Keratinocyte (primary cell): ENCODE measurements at regions not wholly inside any gene's neighbourhood (a gene's known extent, or its start where the extent isn't known, plus 50 kb on each side); places are given as distances from the start of the nearest gene placed in this dataset.

Experiments
- DNase-seq: peaks from one replicate; pipeline ENCODE4 v3.0.0-alpha.2; 2011; ENCODE audit warnings: low read depth, missing footprints, low spot score
- FAIRE-seq: peaks from 2 replicates; lab custom pipeline; 2011; peaks lifted over from hg19 to GRCh38; lab: Jason Lieb, UNC
- H2AFZ ChIP-seq: 2 replicates; pipeline ENCODE4 v1.6.0; 2012; ENCODE audit warnings: low read length, control low read depth, inconsistent platforms; ENCODE audit not compliant: control insufficient read depth
- H3K27ac ChIP-seq: 2 replicates; pipeline ENCODE4 v1.5.1; 2011; ENCODE audit warnings: low read length; ENCODE audit not compliant: control insufficient read depth, insufficient read depth
- H3K27me3 ChIP-seq: 3 replicates; pipeline ENCODE4 v1.6.0; 2011; ENCODE audit warnings: low read length; ENCODE audit not compliant: control insufficient read depth, insufficient read depth; ENCODE audit errors: extremely low read depth
- H3K36me3 ChIP-seq, 2 experiments: 2 replicates in 1 of 2; 3 replicates in 1 of 2; pipeline ENCODE4 v1.5.1; 2011; ENCODE audit warnings: low read length in 2 of 2, mild to moderate bottlenecking in 1 of 2; ENCODE audit not compliant: control insufficient read depth in 2 of 2, insufficient read depth in 2 of 2; ENCODE audit errors: extremely low read depth in 1 of 2
- H3K4me1 ChIP-seq: 3 replicates; pipeline ENCODE4 v1.5.1; 2011; ENCODE audit warnings: low read length; ENCODE audit not compliant: control insufficient read depth, insufficient read depth; ENCODE audit errors: extremely low read depth
- H3K4me2 ChIP-seq: 3 replicates; pipeline ENCODE4 v1.6.0; 2011; ENCODE audit warnings: low read depth, low read length; ENCODE audit not compliant: control insufficient read depth, insufficient read depth; ENCODE audit errors: extremely low read depth
- H3K4me3 ChIP-seq, 3 experiments: fragments of 200-600 bp in 1 of 3; sonication (generic) in 1 of 3; 2 replicates in 2 of 3; 3 replicates in 1 of 3; pipeline ENCODE4 v1.5.1; 2011 to 2016; ENCODE audit warnings: low read length in 3 of 3, mild to moderate bottlenecking in 3 of 3, control low read depth in 2 of 3, inconsistent platforms in 1 of 3, low read depth in 1 of 3, mixed read lengths in 1 of 3, mixed run types in 1 of 3, moderate library complexity in 1 of 3; ENCODE audit not compliant: control insufficient read depth in 2 of 3, insufficient read depth in 2 of 3; ENCODE audit errors: extremely low read depth in 1 of 3
- H3K79me2 ChIP-seq: 2 replicates; pipeline ENCODE4 v1.6.0; 2012; ENCODE audit warnings: low read length; ENCODE audit not compliant: control insufficient read depth, insufficient read depth
- H3K9ac ChIP-seq: 3 replicates; pipeline ENCODE4 v1.6.0; 2011; ENCODE audit warnings: low read length; ENCODE audit not compliant: control insufficient read depth, insufficient read depth; ENCODE audit errors: extremely low read depth
- H3K9me1 ChIP-seq: 3 replicates; pipeline ENCODE4 v1.6.0; 2011; ENCODE audit warnings: low read length; ENCODE audit not compliant: control insufficient read depth, insufficient read depth; ENCODE audit errors: extremely low read depth
- H3K9me3 ChIP-seq: 2 replicates; pipeline ENCODE4 v1.5.1; 2012; ENCODE audit warnings: low read depth, low read length; ENCODE audit not compliant: control insufficient read depth
- H4K20me1 ChIP-seq: 3 replicates; pipeline ENCODE4 v1.6.0; 2011; ENCODE audit warnings: low read length; ENCODE audit not compliant: control insufficient read depth, insufficient read depth; ENCODE audit errors: extremely low read depth
- CTCF ChIP-seq, 3 experiments: IDR thresholded peaks in 1 of 3; conservative IDR thresholded peaks in 1 of 3; optimal IDR thresholded peaks in 1 of 3; 2 replicates in 2 of 3; 3 replicates in 1 of 3; pipeline versions ENCODE3 to v1.5.1; 2011; ENCODE audit warnings: low read length in 3 of 3, mild to moderate bottlenecking in 3 of 3, moderate library complexity in 2 of 3, control low read depth in 1 of 3, inconsistent platforms in 1 of 3; ENCODE audit not compliant: insufficient read depth in 2 of 3; ENCODE audit errors: extremely low read depth in 1 of 3
- EZH2 ChIP-seq: IDR thresholded peaks from one replicate; pipeline ENCODE4 v1.6.1; 2012; ENCODE audit warnings: inconsistent platforms, mild to moderate bottlenecking, low read length, moderate library complexity
- dilution Hi-C: fragments of 300-500 bp; cut with MboI; formaldehyde crosslinking; loops from one replicate; pipeline ENCODE4 v1.7.0; 2020; ENCODE audit warnings: low sequenced_read_pairs; ENCODE audit not compliant: extremely low pct_ligation_motif_present

- Histone ChIP-seq H3K4me2 (no peak overlapping the region), H3K27ac (no peak overlapping the region), H3K9me3 (no peaks in the 10 kb centered on the region), H3K79me2 (no peaks in the 10 kb centered on the region), H3K36me3 (no peaks in the 10 kb centered on the region), H4K20me1 (no peaks in the 10 kb centered on the region), H3K9me1 (no peaks in the 10 kb centered on the region), H3K4me3 (no peak overlapping the region), H3K27me3 (no peaks in the 10 kb centered on the region), H2AFZ (no peak overlapping the region), H3K9ac (no peak overlapping the region), H3K4me1 (no peaks in the 10 kb centered on the region)
- dilution Hi-C loops, result no loop called here
- TF ChIP-seq CTCF (optimal IDR thresholded peaks at IDR 0.05 in 1 of 3, IDR thresholded peaks at IDR 0.05 in 1 of 3, conservative IDR thresholded peaks at IDR 0.05 in 1 of 3; ENCODE audit: extremely low read depth in 1 of 3, insufficient read depth in 2 of 3, low read length in 3 of 3) (no peak), EZH2 (no peak)
- FAIRE-seq (no peak), DNase-seq (no peak)
Observed at GRCh38 chr18:37666451-37666850, 100.9 kb upstream of the CELF4 start.

GRCh38 chr18:37665346-37665745 is 99.7 kb upstream of the CELF4 start:
- H3K27ac ChIP-seq, result no peak overlapping the region
- no peaks in the 10 kb centered on the region for H4K20me1 ChIP-seq
- H3K79me2 ChIP-seq, result no peaks in the 10 kb centered on the region
- FAIRE-seq (no peak), DNase-seq (no peak)
- H3K4me2 ChIP-seq, result no peak overlapping the region
- H3K4me1 ChIP-seq, result no peaks in the 10 kb centered on the region
- no peaks in the 10 kb centered on the region for H3K9me3 ChIP-seq
- dilution Hi-C loops, result no loop called here
- H3K9me1 ChIP-seq, result no peaks in the 10 kb centered on the region
- H3K27me3 ChIP-seq, result no peaks in the 10 kb centered on the region
- no peaks in the 10 kb centered on the region for H3K36me3 ChIP-seq
- H3K4me3 ChIP-seq, result no peak overlapping the region
- no peak overlapping the region for H3K9ac ChIP-seq
- no peak overlapping the region for H2AFZ ChIP-seq
- no peak for TF ChIP-seq EZH2
- TF ChIP-seq CTCF (optimal IDR thresholded peaks at IDR 0.05 in 1 of 3, IDR thresholded peaks at IDR 0.05 in 1 of 3, conservative IDR thresholded peaks at IDR 0.05 in 1 of 3; ENCODE audit: extremely low read depth in 1 of 3, insufficient read depth in 2 of 3, low read length in 3 of 3), result no peak
